Esophagus muscularis mucosa (tissue), 4 donors: ENCODE measurements at regions not wholly inside any gene's neighbourhood (a gene's known extent, or its start where the extent isn't known, plus 50 kb on each side); places are given as distances from the start of the nearest gene placed in this dataset.

ENCODE experiments used
- EP300 ChIP-seq: sonication (generic); formaldehyde crosslinking; IDR thresholded peaks from one replicate; pipeline ENCODE4 v1.6.1; 2017; ENCODE audit warnings: antibody characterized with exemption
- POLR2AphosphoS5 ChIP-seq, 2 donors: sonication (generic); formaldehyde crosslinking; IDR thresholded peaks; one replicate each; pipeline ENCODE4 v1.6.1; 2017; ENCODE audit warnings: antibody characterized with exemption in 2 of 2
- TF ChIP-seq, protein P1 (sequence below), 3 experiments: fragments of 200-600 bp in 2 of 3; fragments of 450-650 bp in 1 of 3; sonication (generic) in 2 of 3; IDR thresholded peaks; one replicate each; pipeline ENCODE4 v1.5.1; 2017 to 2019; ENCODE audit warnings: antibody characterized with exemption in 3 of 3, mild to moderate bottlenecking in 2 of 3, moderate library complexity in 1 of 3

DNA sequence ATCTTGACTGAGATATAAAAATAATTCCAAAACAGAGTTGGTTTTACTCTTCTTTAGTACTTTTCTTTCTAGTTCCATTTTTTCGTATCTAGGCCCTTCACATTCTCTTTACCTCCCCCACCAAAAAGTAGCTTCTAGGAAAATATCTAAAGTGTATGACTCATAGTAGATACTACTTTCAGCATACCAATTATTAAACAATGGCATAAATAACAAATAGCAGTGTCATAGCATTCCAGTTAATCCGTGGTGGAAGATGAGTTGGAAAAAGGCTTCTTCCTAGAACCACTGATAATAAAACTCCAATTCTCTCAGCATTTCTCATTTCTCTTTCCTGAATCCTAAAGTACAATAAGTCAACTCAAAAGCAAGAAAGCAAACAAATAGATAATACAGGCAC, 859.0 kb upstream of the B3GALT2 start:
- TF ChIP-seq POLR2AphosphoS5 (IDR thresholded peaks at IDR 0.05) (no peak), EP300 (no peak)
- TF ChIP-seq, protein P1, sequence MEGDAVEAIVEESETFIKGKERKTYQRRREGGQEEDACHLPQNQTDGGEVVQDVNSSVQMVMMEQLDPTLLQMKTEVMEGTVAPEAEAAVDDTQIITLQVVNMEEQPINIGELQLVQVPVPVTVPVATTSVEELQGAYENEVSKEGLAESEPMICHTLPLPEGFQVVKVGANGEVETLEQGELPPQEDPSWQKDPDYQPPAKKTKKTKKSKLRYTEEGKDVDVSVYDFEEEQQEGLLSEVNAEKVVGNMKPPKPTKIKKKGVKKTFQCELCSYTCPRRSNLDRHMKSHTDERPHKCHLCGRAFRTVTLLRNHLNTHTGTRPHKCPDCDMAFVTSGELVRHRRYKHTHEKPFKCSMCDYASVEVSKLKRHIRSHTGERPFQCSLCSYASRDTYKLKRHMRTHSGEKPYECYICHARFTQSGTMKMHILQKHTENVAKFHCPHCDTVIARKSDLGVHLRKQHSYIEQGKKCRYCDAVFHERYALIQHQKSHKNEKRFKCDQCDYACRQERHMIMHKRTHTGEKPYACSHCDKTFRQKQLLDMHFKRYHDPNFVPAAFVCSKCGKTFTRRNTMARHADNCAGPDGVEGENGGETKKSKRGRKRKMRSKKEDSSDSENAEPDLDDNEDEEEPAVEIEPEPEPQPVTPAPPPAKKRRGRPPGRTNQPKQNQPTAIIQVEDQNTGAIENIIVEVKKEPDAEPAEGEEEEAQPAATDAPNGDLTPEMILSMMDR (IDR thresholded peaks at IDR 0.05) = no peak
